ENCODE measurements at regions not wholly inside any gene's neighbourhood (a gene's known extent, or its start where the extent isn't known, plus 50 kb on each side); places are given as distances from the start of the nearest gene placed in this dataset.

GRCh38 chr12:59940631-59941342, 345.0 kb downstream of the SLC16A7 start:
- TF ChIP-seq CTCF (IDR thresholded peaks at IDR 0.05; ENCODE audit: insufficient read depth, low read length) (no peak), POLR2AphosphoS5 (IDR thresholded peaks at IDR 0.05; ENCODE audit: low read depth) (no peak), GABPA (IDR thresholded peaks at IDR 0.05; ENCODE audit: low read depth) (no peak), SPI1 (IDR thresholded peaks at IDR 0.05; ENCODE audit: borderline replicate concordance, low read depth) (no peak)
